ENCODE measurements at regions not wholly inside any gene's neighbourhood (a gene's known extent, or its start where the extent isn't known, plus 50 kb on each side); places are given as distances from the start of the nearest gene placed in this dataset.
A peak's percentile ranks its signal among the peaks of the same experiment; 100 is the strongest.

DNA sequence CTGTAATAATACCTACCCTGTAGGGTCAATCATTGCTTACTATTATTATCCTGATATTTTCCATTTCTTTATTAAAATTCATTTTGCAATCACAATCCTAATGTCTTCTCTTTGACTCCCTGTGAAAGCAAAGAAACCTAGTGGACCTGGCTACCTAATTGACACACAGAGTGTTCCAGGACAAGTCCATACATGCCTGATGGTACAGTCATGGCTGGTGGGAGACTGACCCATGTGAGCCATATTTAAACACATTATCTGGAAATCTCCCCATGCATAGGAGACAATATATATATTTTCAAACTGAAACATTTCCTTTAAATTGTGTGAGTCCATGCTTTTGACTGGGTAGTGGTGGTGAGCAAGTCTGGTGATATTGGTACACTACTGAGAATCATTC is 230.6 kb upstream of the DACH1 start:
- no peak for DNase-seq

GRCh38 chr13:72093262-72093661 is 226.3 kb upstream of the DACH1 start:
- DNase-seq, result no peak

GRCh38 chr13:72074663-72075062 is 207.7 kb upstream of the DACH1 start:
- DNase-seq, result no peak

- no peak for DNase-seq
Measured at GRCh38 chr13:72072261-72072660, 205.3 kb upstream of the DACH1 start.

DNA sequence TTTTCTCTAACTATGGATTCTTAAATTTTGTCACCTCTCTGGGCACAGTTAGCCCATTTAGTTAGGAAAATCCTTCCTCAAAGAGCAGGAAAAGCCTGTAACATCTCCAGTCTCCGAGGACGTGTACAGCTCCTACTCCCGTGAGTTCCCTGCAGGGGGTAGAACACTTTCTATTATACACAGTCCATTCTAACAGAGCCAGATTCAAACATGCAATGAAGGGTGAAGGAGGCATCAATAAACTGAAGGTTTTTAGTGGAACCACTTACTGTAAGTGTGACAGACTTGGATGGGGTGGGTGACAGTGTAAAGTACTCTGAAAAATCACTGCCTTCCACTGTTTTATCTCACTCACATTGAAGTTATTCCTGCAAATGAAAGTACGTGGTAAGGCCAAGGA is 204.7 kb upstream of the DACH1 start:
- DNase-seq, result peak; percentile 32

DNA sequence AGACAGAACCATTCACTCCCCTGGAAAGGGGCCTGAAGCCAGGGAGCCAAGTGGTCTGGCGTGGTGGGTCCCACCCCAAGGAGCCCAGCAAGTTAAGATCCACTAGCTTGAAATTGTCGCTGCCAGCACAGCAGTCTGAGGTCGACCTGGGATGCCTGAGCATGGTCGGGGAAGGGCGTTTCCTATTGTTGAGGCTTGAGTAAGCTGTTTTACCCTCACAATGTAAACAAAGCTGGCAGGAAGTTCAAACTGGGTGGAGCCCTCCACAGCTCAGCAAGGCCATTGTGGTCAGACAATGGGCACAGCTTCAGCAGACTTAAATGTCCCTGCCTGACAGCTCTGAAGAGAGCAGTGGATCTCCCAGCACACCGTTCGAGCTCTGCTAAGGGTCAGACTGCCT is 195.6 kb upstream of the DACH1 start:
- peak; percentile 61 for DNase-seq

- no peak for DNase-seq
Measured at GRCh38 chr13:72061613-72062012, 194.6 kb upstream of the DACH1 start.

DNA sequence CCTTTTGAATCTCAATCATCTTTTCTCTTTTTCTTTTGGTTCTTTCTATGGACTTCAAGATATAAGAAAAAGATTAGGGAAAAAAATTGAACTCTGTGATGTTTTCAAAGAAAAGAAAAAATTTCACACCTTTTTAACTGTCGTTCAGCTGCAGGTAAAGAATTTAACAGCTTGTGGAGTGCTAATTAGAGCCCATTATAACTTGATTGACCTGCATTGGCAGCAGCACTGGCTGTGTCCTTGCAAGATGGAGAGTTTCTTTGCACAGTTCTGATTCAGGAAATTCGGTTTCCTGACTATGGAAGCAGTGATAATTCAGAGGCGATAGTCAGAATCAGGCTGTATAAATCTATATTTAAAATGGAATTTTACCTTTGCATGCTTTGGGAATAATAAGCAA is 183.2 kb upstream of the DACH1 start:
- DNase-seq, result no peak

GRCh38 chr13:72043366-72043765 is 176.4 kb upstream of the DACH1 start:
- no peak for DNase-seq

DNA sequence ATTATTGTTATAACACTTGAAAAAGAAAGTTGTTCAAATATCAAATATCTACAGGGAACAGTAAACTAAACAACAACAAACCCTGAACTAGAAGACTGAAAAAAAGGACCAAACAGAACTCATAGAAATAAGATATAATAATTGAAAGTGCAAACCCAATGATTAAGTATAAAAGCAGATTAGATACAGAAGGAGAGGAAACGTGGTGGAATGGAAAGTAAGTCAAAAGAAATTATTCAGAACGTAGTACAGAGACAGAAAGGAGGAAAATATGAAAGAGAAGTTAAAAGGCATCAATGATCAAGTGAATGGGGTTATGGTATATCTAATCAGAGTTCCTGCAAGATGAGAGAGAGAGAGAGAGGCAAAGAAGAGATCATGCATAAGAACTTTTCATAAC is 174.2 kb upstream of the DACH1 start:
- no peak for DNase-seq

GRCh38 chr13:72039126-72039525 is 172.1 kb upstream of the DACH1 start:
- no peak for DNase-seq

DNA sequence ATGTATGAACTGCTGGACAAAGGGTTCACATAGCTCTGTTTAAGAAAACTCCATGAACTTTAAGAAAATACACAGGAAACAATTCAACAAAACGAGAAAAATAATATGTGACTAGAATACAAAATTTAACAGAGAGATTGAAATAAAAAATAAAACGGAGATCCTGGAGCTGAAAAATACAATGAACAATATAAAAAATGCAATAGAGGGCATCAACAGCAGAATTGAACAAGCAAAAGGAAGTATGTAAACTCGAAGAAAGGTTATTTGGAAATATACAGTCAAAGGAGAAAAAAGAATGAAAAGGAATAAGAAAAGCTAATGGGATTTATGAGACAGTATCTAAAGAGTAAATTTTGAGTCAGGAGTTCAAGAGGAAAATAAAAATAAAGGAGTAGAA is 163.0 kb upstream of the DACH1 start:
- DNase-seq, result no peak

GRCh38 chr13:72025836-72026235 is 158.8 kb upstream of the DACH1 start:
- DNase-seq, result no peak

DNA sequence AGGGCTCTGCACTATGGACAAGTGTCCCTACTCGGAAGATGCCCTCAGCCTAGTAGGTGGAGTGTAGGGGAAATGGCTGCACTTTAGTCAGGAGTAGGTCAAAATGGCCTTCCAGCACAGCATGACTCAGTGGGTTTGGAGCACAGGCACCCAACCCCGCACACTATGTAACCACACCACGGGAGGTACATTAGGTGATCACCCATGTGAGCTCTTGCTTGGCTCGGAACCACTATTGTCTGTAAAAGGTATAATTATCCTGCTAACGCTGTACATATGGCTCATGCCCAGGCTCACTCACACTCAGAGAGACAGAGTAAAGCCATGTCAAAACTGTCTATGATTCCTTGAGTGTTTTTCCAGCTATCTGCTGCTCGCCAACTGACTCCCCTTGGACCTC is 156.9 kb upstream of the DACH1 start:
- DNase-seq, result no peak

DNA sequence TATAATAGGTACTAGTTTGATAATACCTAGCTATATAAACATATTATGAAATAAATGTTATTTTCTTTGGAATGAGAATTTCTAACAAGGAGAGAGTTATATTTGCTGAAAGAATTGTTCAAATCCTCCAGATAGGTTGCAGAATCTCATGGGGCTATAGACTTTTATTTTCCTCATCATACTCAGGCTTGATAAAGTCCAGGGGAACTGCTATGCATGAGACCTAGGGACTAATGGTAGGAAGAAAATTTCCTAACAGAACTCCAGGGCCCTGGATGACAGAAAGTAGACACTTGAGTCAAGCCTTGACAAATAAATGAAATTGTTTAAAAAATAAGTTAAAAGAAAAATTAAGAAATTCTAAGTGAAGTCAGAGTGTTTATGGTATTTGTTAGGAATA is 138.5 kb upstream of the DACH1 start:
- no peak for DNase-seq

- DNase-seq, result no peak
Measured at GRCh38 chr13:72004784-72005374, 137.9 kb upstream of the DACH1 start.

DNA sequence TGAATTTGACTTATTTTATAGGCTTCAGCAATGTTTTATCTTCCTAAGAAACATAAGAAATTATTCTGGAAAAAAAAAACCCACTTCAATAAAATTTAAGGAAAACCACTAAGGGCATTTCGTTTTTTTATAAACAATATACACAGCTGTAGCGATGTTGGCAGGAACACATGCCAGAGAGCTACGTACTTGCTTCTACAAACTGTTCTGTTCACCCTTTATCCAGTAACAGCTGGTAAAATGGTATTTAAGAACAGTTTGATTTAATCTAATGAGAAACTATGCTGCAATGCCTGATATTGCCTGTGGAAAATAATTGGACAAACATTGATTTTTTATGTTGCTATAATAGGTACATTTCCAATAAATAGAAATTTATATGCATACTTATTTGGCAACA is 137.2 kb upstream of the DACH1 start:
- no peak for DNase-seq

DNA sequence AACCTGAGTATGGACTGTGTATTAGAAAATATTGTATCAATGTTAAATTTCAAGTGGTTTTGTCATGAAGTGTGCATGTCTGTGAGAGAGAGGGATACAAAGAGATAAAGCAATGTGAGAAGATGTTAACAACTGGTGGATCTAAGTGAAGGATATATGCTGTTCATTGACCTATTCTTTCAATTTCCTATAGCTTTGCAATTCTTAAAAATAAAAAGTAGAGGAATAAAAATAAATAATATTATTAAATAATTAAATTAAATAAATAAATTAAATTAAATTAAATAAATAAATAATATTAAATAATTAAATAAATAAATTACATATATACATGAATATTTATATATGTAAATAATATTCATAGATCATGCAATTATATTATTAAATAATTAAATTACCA is 131.2 kb upstream of the DACH1 start:
- DNase-seq, result no peak

- DNase-seq, result no peak
Measured at GRCh38 chr13:71979616-71980015, 112.6 kb upstream of the DACH1 start.

DNA sequence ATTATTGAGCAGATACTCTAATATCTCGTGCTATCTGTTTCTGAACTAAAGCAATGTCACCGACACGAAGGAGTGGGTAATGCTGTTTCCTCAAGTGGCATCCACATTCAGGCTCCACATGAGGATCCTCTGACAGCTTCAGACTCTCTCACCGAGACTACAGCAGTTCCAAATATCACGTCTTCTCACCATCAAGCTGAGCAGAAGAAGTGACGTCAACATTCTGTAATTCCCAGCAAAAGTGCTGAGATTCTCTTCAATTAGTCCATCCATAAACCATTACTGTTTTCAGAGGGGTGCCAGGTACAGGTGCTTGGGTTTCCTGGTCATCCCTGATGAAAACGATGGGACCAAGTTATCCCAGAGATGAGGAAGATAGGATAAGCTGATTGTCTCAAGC is 110.0 kb upstream of the DACH1 start:
- no peak for DNase-seq

DNA sequence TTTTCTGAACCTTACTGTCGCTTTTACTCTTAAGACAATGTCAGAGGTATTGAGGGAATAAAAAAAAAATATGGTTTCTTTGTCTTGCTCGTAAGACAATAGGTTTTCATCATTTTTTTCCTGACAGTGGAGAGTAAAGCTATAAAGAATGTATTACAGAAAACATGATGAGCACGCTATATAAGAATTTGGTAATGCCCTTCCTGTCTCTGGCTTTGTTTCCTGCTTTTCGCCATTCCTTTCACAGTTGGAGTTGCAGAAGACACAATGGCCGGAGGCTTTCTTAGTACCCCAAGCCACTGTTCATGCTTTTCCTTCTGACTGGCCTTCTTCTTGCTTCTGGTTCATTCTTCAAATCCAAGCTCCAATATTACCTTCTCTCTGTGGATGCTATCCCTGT is 101.0 kb upstream of the DACH1 start:
- DNase-seq, result no peak

DNA sequence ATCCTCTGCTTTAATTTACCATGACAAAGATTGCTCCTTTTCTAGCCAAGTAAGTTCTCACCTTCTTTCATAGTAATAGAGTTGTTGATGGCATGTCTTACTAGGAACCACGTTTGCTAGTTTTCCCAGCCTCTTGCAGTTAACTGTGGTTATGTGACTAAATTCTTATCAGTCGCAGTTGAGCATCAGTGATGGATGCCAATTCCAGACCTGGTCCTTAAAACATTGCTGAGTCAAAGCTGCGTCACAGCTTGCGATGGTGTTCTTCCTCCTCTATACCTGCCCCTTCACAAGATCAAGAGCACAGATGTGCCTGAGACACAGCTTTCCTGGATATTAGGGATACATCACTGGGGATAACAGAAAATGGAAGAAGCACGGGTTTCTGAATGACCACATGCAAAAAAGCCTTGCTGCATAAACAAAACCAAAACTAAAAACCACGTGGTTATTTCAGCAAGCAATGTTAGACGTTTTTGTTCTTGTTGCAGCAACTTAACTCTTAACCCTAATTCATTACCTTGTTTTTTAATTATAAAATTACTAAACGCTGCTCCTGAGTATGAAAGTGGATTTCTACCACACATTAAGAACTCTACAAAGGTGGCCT is 97.6 kb upstream of the DACH1 start:
- DNase-seq, result no peak

GRCh38 chr13:71962735-71963134 is 95.7 kb upstream of the DACH1 start:
- no peak for DNase-seq

- no peak for DNase-seq
Measured at GRCh38 chr13:71962126-71962525, 95.1 kb upstream of the DACH1 start.

GRCh38 chr13:71949441-71949840 is 82.4 kb upstream of the DACH1 start:
- no peak for DNase-seq
